ENCODE measurements at regions not wholly inside any gene's neighbourhood (a gene's known extent, or its start where the extent isn't known, plus 50 kb on each side); places are given as distances from the start of the nearest gene placed in this dataset.

- CTCF ChIA-PET = no interaction called here
- Mint-ChIP-seq H3K27me3 (no peaks in the 10 kb centered on the region), H3K9me3 (peaks cover 8% of the 10 kb centered on the region), H3K4me1 (no peaks in the 10 kb centered on the region), H3K4me3 (no peak overlapping the region), H3K36me3 (no peaks in the 10 kb centered on the region), H3K27ac (no peak overlapping the region)
- DNase-seq = no peak
Measured at GRCh38 chr5:125134216-125135081, 388.0 kb upstream of the ZNF608 start.

GRCh38 chr5:125137535-125137934 is 391.1 kb upstream of the ZNF608 start:
- DNase-seq = no peak

GRCh38 chr5:125138266-125138665 is 391.8 kb upstream of the ZNF608 start:
- no peaks in the 10 kb centered on the region for H3K36me3 Mint-ChIP-seq
- DNase-seq = no peak
- CTCF ChIA-PET = no interaction called here
- no peak overlapping the region for H3K27ac Mint-ChIP-seq
- no peak overlapping the region for H3K4me3 Mint-ChIP-seq
- no peaks in the 10 kb centered on the region for H3K4me1 Mint-ChIP-seq
- H3K27me3 Mint-ChIP-seq = no peaks in the 10 kb centered on the region
- H3K9me3 Mint-ChIP-seq = peaks cover 8% of the 10 kb centered on the region

More at GRCh38 chr5:125137535-125137934, 391.1 kb upstream of the ZNF608 start:
- H3K9me3 Mint-ChIP-seq = peaks cover 8% of the 10 kb centered on the region
- CTCF ChIA-PET = no interaction called here
- no peaks in the 10 kb centered on the region for H3K36me3 Mint-ChIP-seq
- no peak overlapping the region for H3K27ac Mint-ChIP-seq
- H3K27me3 Mint-ChIP-seq = no peaks in the 10 kb centered on the region
- H3K4me1 Mint-ChIP-seq = no peaks in the 10 kb centered on the region
- H3K4me3 Mint-ChIP-seq = no peak overlapping the region

- Mint-ChIP-seq H3K4me1 (no peaks in the 10 kb centered on the region), H3K9me3 (peaks cover 8% of the 10 kb centered on the region), H3K4me3 (no peak overlapping the region), H3K27me3 (no peaks in the 10 kb centered on the region), H3K36me3 (no peaks in the 10 kb centered on the region), H3K27ac (no peak overlapping the region)
- DNase-seq = no peak
- CTCF ChIA-PET = no interaction called here
Measured at GRCh38 chr5:125139590-125139989, 393.2 kb upstream of the ZNF608 start.

- no peaks in the 10 kb centered on the region for H3K4me1 Mint-ChIP-seq
- H3K9me3 Mint-ChIP-seq = peaks cover 8% of the 10 kb centered on the region
- CTCF ChIA-PET = no interaction called here
Measured at GRCh38 chr5:125140220-125140619, 393.8 kb upstream of the ZNF608 start.

GRCh38 chr5:125140855-125141254 is 394.4 kb upstream of the ZNF608 start:
- CTCF ChIA-PET = no interaction called here

More at GRCh38 chr5:125140220-125140619, 393.8 kb upstream of the ZNF608 start:
- H3K36me3 Mint-ChIP-seq = no peaks in the 10 kb centered on the region
- no peak for DNase-seq
- no peak overlapping the region for H3K4me3 Mint-ChIP-seq
- H3K27ac Mint-ChIP-seq = no peak overlapping the region
- no peaks in the 10 kb centered on the region for H3K27me3 Mint-ChIP-seq

GRCh38 chr5:125142458-125142857 is 396.0 kb upstream of the ZNF608 start:
- Mint-ChIP-seq H3K27ac (no peak overlapping the region), H3K36me3 (no peaks in the 10 kb centered on the region), H3K27me3 (no peaks in the 10 kb centered on the region), H3K9me3 (peaks cover 8% of the 10 kb centered on the region), H3K4me1 (no peaks in the 10 kb centered on the region), H3K4me3 (no peak overlapping the region)
- DNase-seq = no peak
- CTCF ChIA-PET = no interaction called here

More at GRCh38 chr5:125140855-125141254, 394.4 kb upstream of the ZNF608 start:
- Mint-ChIP-seq H3K4me3 (no peak overlapping the region), H3K27me3 (no peaks in the 10 kb centered on the region), H3K36me3 (no peaks in the 10 kb centered on the region), H3K27ac (no peak overlapping the region), H3K4me1 (no peaks in the 10 kb centered on the region), H3K9me3 (peaks cover 8% of the 10 kb centered on the region)
- no peak for DNase-seq

GRCh38 chr5:125143011-125143410 is 396.6 kb upstream of the ZNF608 start:
- Mint-ChIP-seq H3K36me3 (no peaks in the 10 kb centered on the region), H3K4me1 (no peaks in the 10 kb centered on the region), H3K9me3 (peaks cover 8% of the 10 kb centered on the region), H3K27ac (no peak overlapping the region), H3K4me3 (no peak overlapping the region), H3K27me3 (no peaks in the 10 kb centered on the region)
- CTCF ChIA-PET = no interaction called here
- no peak for DNase-seq

GRCh38 chr5:125148076-125148475 is 401.6 kb upstream of the ZNF608 start:
- Mint-ChIP-seq H3K4me1 (no peaks in the 10 kb centered on the region), H3K27me3 (no peaks in the 10 kb centered on the region), H3K9me3 (no peaks in the 10 kb centered on the region), H3K27ac (no peak overlapping the region), H3K4me3 (no peak overlapping the region), H3K36me3 (no peaks in the 10 kb centered on the region)
- CTCF ChIA-PET = no interaction called here
- DNase-seq = no peak

- H3K36me3 Mint-ChIP-seq = no peaks in the 10 kb centered on the region
- H3K4me1 Mint-ChIP-seq = no peaks in the 10 kb centered on the region
- CTCF ChIA-PET = no interaction called here
- no peak overlapping the region for H3K4me3 Mint-ChIP-seq
- no peaks in the 10 kb centered on the region for H3K9me3 Mint-ChIP-seq
- DNase-seq = no peak
- H3K27me3 Mint-ChIP-seq = no peaks in the 10 kb centered on the region
- no peak overlapping the region for H3K27ac Mint-ChIP-seq
Measured at GRCh38 chr5:125148706-125149105, 402.3 kb upstream of the ZNF608 start.

GRCh38 chr5:125149110-125149509 is 402.7 kb upstream of the ZNF608 start:
- DNase-seq = no peak
- CTCF ChIA-PET = no interaction called here
- no peaks in the 10 kb centered on the region for H3K27me3 Mint-ChIP-seq
- H3K4me1 Mint-ChIP-seq = no peaks in the 10 kb centered on the region
- H3K27ac Mint-ChIP-seq = no peak overlapping the region
- H3K36me3 Mint-ChIP-seq = no peaks in the 10 kb centered on the region
- no peaks in the 10 kb centered on the region for H3K9me3 Mint-ChIP-seq
- H3K4me3 Mint-ChIP-seq = no peak overlapping the region

GRCh38 chr5:125149527-125149926 is 403.1 kb upstream of the ZNF608 start:
- no peak for DNase-seq
- Mint-ChIP-seq H3K36me3 (no peaks in the 10 kb centered on the region), H3K9me3 (no peaks in the 10 kb centered on the region), H3K4me1 (no peaks in the 10 kb centered on the region), H3K27me3 (no peaks in the 10 kb centered on the region), H3K27ac (no peak overlapping the region), H3K4me3 (no peak overlapping the region)
- CTCF ChIA-PET = no interaction called here

GRCh38 chr5:125150041-125150669 is 403.7 kb upstream of the ZNF608 start:
- Mint-ChIP-seq H3K4me3 (no peak overlapping the region), H3K4me1 (no peaks in the 10 kb centered on the region), H3K27me3 (no peaks in the 10 kb centered on the region), H3K9me3 (no peaks in the 10 kb centered on the region), H3K27ac (no peak overlapping the region), H3K36me3 (no peaks in the 10 kb centered on the region)
- CTCF ChIA-PET = no interaction called here
- DNase-seq = no peak

GRCh38 chr5:125151150-125151900 is 404.9 kb upstream of the ZNF608 start:
- no peaks in the 10 kb centered on the region for H3K4me1 Mint-ChIP-seq
- CTCF ChIA-PET = no interaction called here
- no peak for DNase-seq
- H3K27me3 Mint-ChIP-seq = no peaks in the 10 kb centered on the region
- H3K9me3 Mint-ChIP-seq = no peaks in the 10 kb centered on the region
- no peaks in the 10 kb centered on the region for H3K36me3 Mint-ChIP-seq
- H3K4me3 Mint-ChIP-seq = no peak overlapping the region
- no peak overlapping the region for H3K27ac Mint-ChIP-seq

GRCh38 chr5:125152044-125152443 is 405.6 kb upstream of the ZNF608 start:
- CTCF ChIA-PET = no interaction called here
- no peak for DNase-seq
- Mint-ChIP-seq H3K4me3 (no peak overlapping the region), H3K9me3 (no peaks in the 10 kb centered on the region), H3K27ac (no peak overlapping the region), H3K27me3 (no peaks in the 10 kb centered on the region), H3K36me3 (no peaks in the 10 kb centered on the region), H3K4me1 (no peaks in the 10 kb centered on the region)
